H1 (cell line): ENCODE measurements at regions not wholly inside any gene's neighbourhood (a gene's known extent, or its start where the extent isn't known, plus 50 kb on each side); places are given as distances from the start of the nearest gene placed in this dataset.

Experiments used
- CTCF ChIA-PET: fragments of 300-600 bp; sonication (Branson Sonifier 250); formaldehyde crosslinking; loops from one replicate; lab custom pipeline; 2021; ENCODE audit not compliant: partially characterized antibody; lab: Charles Lee
- POLR2A ChIA-PET: fragments of 300-600 bp; sonication (Branson Sonifier 250); formaldehyde crosslinking; loops from one replicate; lab custom pipeline; 2021; ENCODE audit warnings: inconsistent platforms; ENCODE audit not compliant: partially characterized antibody; lab: Charles Lee
- DNase-seq, 2 experiments: peaks; one replicate each; pipeline versions ENCODE4 v3.0.0 to v3.0.0-alpha.2; 2010 to 2022; ENCODE audit warnings: low spot score in 2 of 2, low read depth in 1 of 2, mixed read lengths in 1 of 2
- FAIRE-seq: peaks from 2 replicates; lab custom pipeline; 2011; peaks lifted over from hg19 to GRCh38; lab: Jason Lieb, UNC
- H2AFZ ChIP-seq: 2 replicates; pipeline ENCODE4 v1.8.1; 2012; ENCODE audit warnings: low read length, inconsistent platforms
- H2AK5ac ChIP-seq: 2 replicates; pipeline ENCODE4 v1.6.1; 2013; ENCODE audit warnings: low read depth, low read length
- H2BK120ac ChIP-seq: replicated peaks from 2 replicates; pipeline ENCODE3; 2013; ENCODE audit warnings: low read depth, low read length, inconsistent platforms
- H2BK12ac ChIP-seq: 2 replicates; pipeline ENCODE4 v1.6.1; 2013; ENCODE audit warnings: low read depth, low read length
- H2BK15ac ChIP-seq: 2 replicates; pipeline ENCODE4 v1.6.1; 2013; ENCODE audit warnings: low read length
- H2BK20ac ChIP-seq: 2 replicates; pipeline ENCODE4 v1.6.1; 2013; ENCODE audit warnings: low read length
- H2BK5ac ChIP-seq: 2 replicates; pipeline ENCODE4 v1.6.1; 2013; ENCODE audit warnings: low read depth, low read length
- H3K14ac ChIP-seq: 2 replicates; pipeline ENCODE4 v1.6.1; 2013; ENCODE audit warnings: inconsistent platforms; ENCODE audit not compliant: insufficient read length
- H3K18ac ChIP-seq: 2 replicates; pipeline ENCODE4 v1.6.1; 2013; ENCODE audit warnings: low read length; ENCODE audit errors: extremely low read depth
- H3K23ac ChIP-seq: 2 replicates; pipeline ENCODE4 v1.6.1; 2013; ENCODE audit warnings: inconsistent platforms; ENCODE audit not compliant: insufficient read length
- H3K23me2 ChIP-seq: 2 replicates; pipeline ENCODE4 v1.6.1; 2013; ENCODE audit warnings: low read depth, low read length
- H3K27ac ChIP-seq: 2 replicates; pipeline ENCODE4 v1.6.1; 2011; ENCODE audit warnings: low read depth, low read length, inconsistent platforms
- H3K27me3 ChIP-seq, 4 experiments: replicated peaks in 1 of 4; 1 replicate in 1 of 4; 2 replicates in 3 of 4; pipeline versions ENCODE4 v1.6.1 to v1.8.1; 2011 to 2013; ENCODE audit warnings: low read length in 3 of 4, mild to moderate bottlenecking in 3 of 4, inconsistent platforms in 2 of 4, mixed read lengths in 2 of 4, moderate library complexity in 1 of 4; ENCODE audit not compliant: control insufficient read depth in 3 of 4, insufficient read depth in 3 of 4; ENCODE audit errors: extremely low read depth in 1 of 4
- H3K36me3 ChIP-seq, 4 experiments: 2 replicates each; pipeline versions ENCODE4 v1.6.1 to v1.8.1; 2011 to 2013; ENCODE audit warnings: mild to moderate bottlenecking in 4 of 4, low read length in 3 of 4, moderate library complexity in 2 of 4, control low read depth in 1 of 4, inconsistent platforms in 1 of 4; ENCODE audit not compliant: insufficient read depth in 4 of 4, control insufficient read depth in 2 of 4
- H3K4ac ChIP-seq: replicated peaks from 2 replicates; pipeline ENCODE3; 2013; ENCODE audit warnings: low read length, low read depth, mixed read lengths, inconsistent platforms; ENCODE audit not compliant: insufficient read length
- H3K4me1 ChIP-seq, 4 experiments: replicated peaks in 1 of 4; 1 replicate in 1 of 4; 2 replicates in 3 of 4; pipeline versions ENCODE4 v1.6.1 to v1.8.1; 2011 to 2013; ENCODE audit warnings: low read length in 3 of 4, inconsistent platforms in 2 of 4, mixed read lengths in 1 of 4; ENCODE audit not compliant: insufficient read depth in 4 of 4, control insufficient read depth in 3 of 4
- H3K4me2 ChIP-seq, 2 experiments: 2 replicates each; pipeline versions ENCODE4 v1.6.1 to v1.8.1; 2011 to 2013; ENCODE audit warnings: low read depth in 2 of 2, low read length in 2 of 2, control low read depth in 1 of 2, inconsistent platforms in 1 of 2, mild to moderate bottlenecking in 1 of 2; ENCODE audit not compliant: insufficient read depth in 1 of 2
- H3K4me3 ChIP-seq, 4 experiments: fragments of 200-600, 300-600 bp in 1 of 4; sonication (generic), shearing (Covaris generic), sonication (Bioruptor Twin) in 1 of 4; 2 replicates each; pipeline versions ENCODE4 v1.5.1 to v1.8.1; 2011 to 2016; ENCODE audit warnings: low read length in 4 of 4, low read depth in 3 of 4, control low read depth in 2 of 4, inconsistent platforms in 2 of 4, mild to moderate bottlenecking in 2 of 4, mixed read lengths in 1 of 4, moderate library complexity in 1 of 4; ENCODE audit not compliant: insufficient read depth in 2 of 4; ENCODE audit errors: extremely low read depth in 1 of 4
- H3K56ac ChIP-seq: replicated peaks from 2 replicates; pipeline ENCODE3; 2013; ENCODE audit warnings: low read depth, mild to moderate bottlenecking, mixed read lengths, low read length, inconsistent platforms; ENCODE audit not compliant: insufficient read length
- H3K79me1 ChIP-seq: 2 replicates; pipeline ENCODE4 v1.6.1; 2013; ENCODE audit warnings: low read depth, low read length, control low read depth
- H3K79me2 ChIP-seq, 2 experiments: 2 replicates each; pipeline versions ENCODE4 v1.6.1 to v1.8.1; 2012 to 2013; ENCODE audit warnings: low read length in 2 of 2, mild to moderate bottlenecking in 2 of 2, inconsistent platforms in 1 of 2; ENCODE audit not compliant: insufficient read depth in 2 of 2, control insufficient read depth in 1 of 2
- H3K9ac ChIP-seq, 4 experiments: replicated peaks in 1 of 4; 1 replicate in 1 of 4; 2 replicates in 3 of 4; pipeline versions ENCODE4 v1.6.1 to v1.8.1; 2011 to 2013; ENCODE audit warnings: low read depth in 3 of 4, low read length in 3 of 4, control low read depth in 2 of 4, mild to moderate bottlenecking in 2 of 4, moderate library complexity in 2 of 4, inconsistent platforms in 1 of 4; ENCODE audit errors: extremely low read depth in 1 of 4
- H3K9me3 ChIP-seq, 2 experiments: 2 replicates each; pipeline versions ENCODE4 v1.6.1 to v1.8.1; 2012 to 2013; ENCODE audit warnings: mild to moderate bottlenecking in 2 of 2, moderate library complexity in 2 of 2, control low read depth in 1 of 2, inconsistent platforms in 1 of 2, low read depth in 1 of 2, low read length in 1 of 2, mixed read lengths in 1 of 2; ENCODE audit not compliant: insufficient read depth in 2 of 2
- H4K20me1 ChIP-seq, 2 experiments: replicated peaks in 1 of 2; 2 replicates each; pipeline versions ENCODE3 to v1.8.1; 2011 to 2013; ENCODE audit warnings: inconsistent platforms in 2 of 2, low read length in 2 of 2, mild to moderate bottlenecking in 1 of 2; ENCODE audit not compliant: insufficient read depth in 2 of 2, control insufficient read depth in 1 of 2
- H4K5ac ChIP-seq: 2 replicates; pipeline ENCODE4 v1.6.1; 2013; ENCODE audit warnings: low read length, low read depth, mixed read lengths, inconsistent platforms; ENCODE audit not compliant: insufficient read length
- H4K8ac ChIP-seq: 2 replicates; pipeline ENCODE4 v1.8.0; 2013; ENCODE audit warnings: mild to moderate bottlenecking, moderate library complexity, low read length, inconsistent platforms; ENCODE audit not compliant: insufficient read depth; ENCODE audit errors: extremely low read depth
- H4K91ac ChIP-seq: replicated peaks from 2 replicates; pipeline ENCODE3; 2013; ENCODE audit warnings: low read length, mixed read lengths, inconsistent platforms; ENCODE audit not compliant: insufficient read length
- KDM1A ChIP-seq: fragments of 200-600, 300-600 bp; sonication (generic); IDR thresholded peaks from 2 replicates; pipeline ENCODE4 v1.7.1; 2016; ENCODE audit warnings: mild to moderate bottlenecking, low read length, borderline replicate concordance
- SUZ12 ChIP-seq: fragments of 200-600 bp; sonication (generic); IDR thresholded peaks from 2 replicates; pipeline ENCODE4 v1.6.1; 2012; ENCODE audit warnings: mild to moderate bottlenecking, inconsistent platforms, low read length, moderate library complexity, mixed read lengths
- ZNF274 ChIP-seq: IDR thresholded peaks from 2 replicates; pipeline ENCODE4 v1.7.0; 2012; ENCODE audit warnings: low read length, borderline replicate concordance; ENCODE audit errors: extremely low read depth
- WGBS, 2 experiments: shearing (Covaris generic) in 1 of 2; methylation state at CpG; one replicate each; pipeline versions ENCODE4 v1.1.6 to v1.1.7; 2013 to 2015; ENCODE audit warnings: low lambda C conversion rate in 2 of 2, mixed read lengths in 2 of 2, inconsistent platforms in 1 of 2, low coverage in 1 of 2, missing lambda C conversion rate in 1 of 2; ENCODE audit not compliant: insufficient replicate concordance in 2 of 2, insufficient coverage in 1 of 2, insufficient read length in 1 of 2; ENCODE audit errors: extremely low coverage in 1 of 2, missing lambda C conversion rate in 1 of 2; 5-methylcytosine and 5-hydroxymethylcytosine counted together

GRCh38 chr14:97368900-97369564, 571.9 kb downstream of the VRK1 start:
- H2BK15ac ChIP-seq, result no peak overlapping the region
- no peaks in the 10 kb centered on the region for H3K36me3 ChIP-seq
- H3K14ac ChIP-seq, result no peak overlapping the region
- H2AFZ ChIP-seq, result no peak overlapping the region
- H3K23me2 ChIP-seq, result peaks cover 2% of the 10 kb centered on the region; the same call in 1 of the 2 replicates
- H3K4me2 ChIP-seq, result no peak overlapping the region
- no peak overlapping the region for H3K23ac ChIP-seq
- no peak overlapping the region for H2BK5ac ChIP-seq
- no peaks in the 10 kb centered on the region for H3K79me2 ChIP-seq
- no peak overlapping the region for H2AK5ac ChIP-seq
- no peak for DNase-seq
- no peaks in the 10 kb centered on the region for H3K9me3 ChIP-seq
- no peak overlapping the region for H4K8ac ChIP-seq
- WGBS, 2 experiments, result 94 to 100% methylated on average over 1 to 5 of the region's 5 CpGs
- no peaks in the 10 kb centered on the region for H4K20me1 ChIP-seq
- H3K27ac ChIP-seq, result no peak overlapping the region
- TF ChIP-seq SUZ12, result no peak
- TF ChIP-seq KDM1A, result 0 out of 2 replicates have a peak, but pooled peaks have one; percentile 47
- no peak for TF ChIP-seq ZNF274
- TF ChIP-seq, all 59 proteins: peak for 1
- no peak overlapping the region for H2BK12ac ChIP-seq
- no peak overlapping the region for H3K18ac ChIP-seq
- peaks cover 0 to 4% (median 2%) of the 10 kb centered on the region in 4 experiments; a peak in 4 of 7 replicates for H3K4me1 ChIP-seq
- H2BK120ac ChIP-seq, result no peak overlapping the region
- H3K4me3 ChIP-seq, result no peak overlapping the region
- ChIA-PET POLR2A (interaction anchor here (0.9 kb wide), 1 partner anchor 529 kb away, joined by 3 read pairs; no protein-coding TSS in a partner anchor), CTCF (interaction anchor here (1.5 kb wide), 1 partner anchor 19 kb away, joined by 5 read pairs; no protein-coding TSS in a partner anchor)
- no peak overlapping the region for H3K4ac ChIP-seq
- H3K9ac ChIP-seq, result no peak overlapping the region
- H3K27me3 ChIP-seq, result peaks cover 0 to 2% (median 0%) of the 10 kb centered on the region in 4 experiments; a peak in 2 of 7 replicates
- no peak overlapping the region for H2BK20ac ChIP-seq
- no peak for FAIRE-seq
- no peak overlapping the region for H4K5ac ChIP-seq
- no peak overlapping the region for H4K91ac ChIP-seq
- no peak overlapping the region for H3K56ac ChIP-seq
- H3K79me1 ChIP-seq, result no peaks in the 10 kb centered on the region
